ENCODE measurements at regions not wholly inside any gene's neighbourhood (a gene's known extent, or its start where the extent isn't known, plus 50 kb on each side); places are given as distances from the start of the nearest gene placed in this dataset.

DNA sequence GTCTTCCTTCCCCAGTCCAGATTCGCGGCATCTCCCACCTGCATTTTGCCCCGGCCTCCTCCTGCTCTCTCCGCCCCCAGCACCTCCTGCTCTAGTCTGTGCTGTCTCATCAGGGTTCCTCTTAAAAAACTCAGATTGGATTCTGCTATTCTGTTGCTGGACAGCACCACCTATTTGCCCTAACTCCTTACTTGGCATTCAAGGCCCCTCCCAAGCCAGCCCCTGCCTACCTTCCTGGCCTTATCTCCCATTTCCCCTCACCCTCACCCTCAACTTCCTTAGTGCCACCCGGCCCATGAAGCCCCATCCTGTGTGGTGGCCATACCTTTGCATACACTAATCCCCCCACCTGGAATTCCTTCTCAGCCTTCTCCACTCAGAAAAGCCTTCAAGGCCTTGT, 59.9 kb upstream of the PRDM11 start:
- TF ChIP-seq POLR2AphosphoS5 (IDR thresholded peaks at IDR 0.05; ENCODE audit: low read depth, low read length) (no peak), TAF1 (IDR thresholded peaks at IDR 0.05; ENCODE audit: borderline replicate concordance, insufficient read depth, low read length) (no peak)

Measured in PFSK-1 (cell line).